ENCODE measurements at regions not wholly inside any gene's neighbourhood (a gene's known extent, or its start where the extent isn't known, plus 50 kb on each side); places are given as distances from the start of the nearest gene placed in this dataset.

DNA sequence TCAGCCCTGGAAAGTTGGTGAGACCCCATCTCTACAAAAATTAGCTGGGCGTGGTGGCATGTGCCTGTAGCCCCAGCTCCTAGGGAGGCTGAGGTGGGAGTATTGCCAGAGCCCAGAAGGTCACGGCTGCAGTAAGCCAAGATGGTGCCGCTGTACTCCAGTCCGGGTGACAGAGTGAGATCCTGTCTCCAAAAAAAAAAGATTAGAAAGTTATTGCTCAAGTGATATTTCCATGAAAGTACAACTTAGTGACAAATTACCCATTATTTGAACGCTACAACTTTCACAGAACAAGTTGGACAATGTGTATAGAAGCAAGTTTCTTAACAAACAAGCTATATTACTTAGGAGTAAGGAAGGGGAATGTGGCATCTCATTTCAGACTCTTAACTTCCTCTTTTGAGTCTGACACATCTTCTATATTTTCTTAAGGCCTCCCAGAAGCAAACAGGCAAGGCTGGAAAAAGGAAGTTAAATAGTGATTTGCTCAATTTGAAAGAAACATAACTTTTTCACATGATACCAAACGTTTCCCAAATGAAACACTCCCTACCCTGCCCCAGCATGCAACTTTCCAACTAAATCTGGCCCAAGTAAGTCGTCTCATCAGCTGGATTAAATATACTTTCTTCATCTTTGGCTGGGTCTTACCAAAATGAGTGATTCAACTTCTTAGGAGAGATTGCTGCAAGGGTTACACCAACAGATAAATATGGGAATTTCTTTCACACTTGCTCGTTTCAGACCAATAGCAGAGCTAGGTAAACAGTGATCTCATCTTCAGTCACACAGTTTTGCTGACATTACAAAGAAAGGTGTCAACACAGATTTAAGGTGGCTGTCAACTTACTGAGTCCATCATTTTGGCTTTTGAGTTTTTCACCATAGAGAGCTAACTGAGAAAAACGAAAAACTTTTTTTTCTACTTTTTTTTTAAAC lies 66.3 kb upstream of the KLF6 start (continued):
- no peak for TF ChIP-seq ZNF544 (tag by site-specific recombination; IDR thresholded peaks at IDR 0.05)
- TF ChIP-seq ZNF324 (tag by site-specific recombination; IDR thresholded peaks at IDR 0.05): no peak
- no peak for TF ChIP-seq ZNF37A (tag by site-specific recombination; IDR thresholded peaks at IDR 0.05)
- TF ChIP-seq ZNF654 (tag by site-specific recombination; IDR thresholded peaks at IDR 0.05; ENCODE audit: low read depth): no peak
- TF ChIP-seq, protein P1, sequence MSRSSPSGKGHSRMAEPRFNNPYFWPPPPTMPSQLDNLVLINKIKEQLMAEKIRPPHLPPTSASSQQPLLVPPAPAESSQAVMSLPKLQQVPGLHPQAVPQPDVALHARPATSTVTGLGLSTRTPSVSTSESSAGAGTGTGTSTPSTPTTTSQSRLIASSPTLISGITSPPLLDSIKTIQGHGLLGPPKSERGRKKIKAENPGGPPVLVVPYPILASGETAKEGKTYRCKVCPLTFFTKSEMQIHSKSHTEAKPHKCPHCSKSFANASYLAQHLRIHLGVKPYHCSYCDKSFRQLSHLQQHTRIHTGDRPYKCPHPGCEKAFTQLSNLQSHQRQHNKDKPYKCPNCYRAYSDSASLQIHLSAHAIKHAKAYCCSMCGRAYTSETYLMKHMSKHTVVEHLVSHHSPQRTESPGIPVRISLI (tag by site-specific recombination; IDR thresholded peaks at IDR 0.05): 0 out of 2 replicates have a peak, but pooled peaks have one; percentile 49
- TF ChIP-seq ZBTB21 (tag by site-specific recombination; IDR thresholded peaks at IDR 0.05): no peak
- TF ChIP-seq ZSCAN23 (tag by site-specific recombination; IDR thresholded peaks at IDR 0.05): no peak
- TF ChIP-seq, protein P2, sequence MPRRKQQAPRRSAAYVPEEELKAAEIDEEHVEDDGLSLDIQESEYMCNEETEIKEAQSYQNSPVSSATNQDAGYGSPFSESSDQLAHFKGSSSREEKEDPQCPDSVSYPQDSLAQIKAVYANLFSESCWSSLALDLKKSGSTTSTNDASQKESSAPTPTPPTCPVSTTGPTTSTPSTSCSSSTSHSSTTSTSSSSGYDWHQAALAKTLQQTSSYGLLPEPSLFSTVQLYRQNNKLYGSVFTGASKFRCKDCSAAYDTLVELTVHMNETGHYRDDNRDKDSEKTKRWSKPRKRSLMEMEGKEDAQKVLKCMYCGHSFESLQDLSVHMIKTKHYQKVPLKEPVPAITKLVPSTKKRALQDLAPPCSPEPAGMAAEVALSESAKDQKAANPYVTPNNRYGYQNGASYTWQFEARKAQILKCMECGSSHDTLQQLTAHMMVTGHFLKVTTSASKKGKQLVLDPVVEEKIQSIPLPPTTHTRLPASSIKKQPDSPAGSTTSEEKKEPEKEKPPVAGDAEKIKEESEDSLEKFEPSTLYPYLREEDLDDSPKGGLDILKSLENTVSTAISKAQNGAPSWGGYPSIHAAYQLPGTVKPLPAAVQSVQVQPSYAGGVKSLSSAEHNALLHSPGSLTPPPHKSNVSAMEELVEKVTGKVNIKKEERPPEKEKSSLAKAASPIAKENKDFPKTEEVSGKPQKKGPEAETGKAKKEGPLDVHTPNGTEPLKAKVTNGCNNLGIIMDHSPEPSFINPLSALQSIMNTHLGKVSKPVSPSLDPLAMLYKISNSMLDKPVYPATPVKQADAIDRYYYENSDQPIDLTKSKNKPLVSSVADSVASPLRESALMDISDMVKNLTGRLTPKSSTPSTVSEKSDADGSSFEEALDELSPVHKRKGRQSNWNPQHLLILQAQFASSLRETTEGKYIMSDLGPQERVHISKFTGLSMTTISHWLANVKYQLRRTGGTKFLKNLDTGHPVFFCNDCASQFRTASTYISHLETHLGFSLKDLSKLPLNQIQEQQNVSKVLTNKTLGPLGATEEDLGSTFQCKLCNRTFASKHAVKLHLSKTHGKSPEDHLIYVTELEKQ (tag by site-specific recombination; IDR thresholded peaks at IDR 0.05; ENCODE audit: borderline replicate concordance): peak; percentile 79; the same call in 1 of the 2 replicates
- TF ChIP-seq, protein P3, sequence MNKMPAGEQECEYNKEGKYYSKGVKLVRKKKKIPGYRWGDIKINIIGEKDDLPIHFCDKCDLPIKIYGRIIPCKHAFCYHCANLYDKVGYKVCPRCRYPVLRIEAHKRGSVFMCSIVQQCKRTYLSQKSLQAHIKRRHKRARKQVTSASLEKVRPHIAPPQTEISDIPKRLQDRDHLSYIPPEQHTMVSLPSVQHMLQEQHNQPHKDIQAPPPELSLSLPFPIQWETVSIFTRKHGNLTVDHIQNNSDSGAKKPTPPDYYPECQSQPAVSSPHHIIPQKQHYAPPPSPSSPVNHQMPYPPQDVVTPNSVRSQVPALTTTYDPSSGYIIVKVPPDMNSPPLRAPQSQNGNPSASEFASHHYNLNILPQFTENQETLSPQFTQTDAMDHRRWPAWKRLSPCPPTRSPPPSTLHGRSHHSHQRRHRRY (tag by site-specific recombination; IDR thresholded peaks at IDR 0.05): no peak
- no peak for TF ChIP-seq ZNF433 (tag by site-specific recombination; IDR thresholded peaks at IDR 0.05; ENCODE audit: low read depth)
- no peak for TF ChIP-seq ZNF571 (tag by site-specific recombination; IDR thresholded peaks at IDR 0.05)
- peak; percentile 37; the same call in 1 of the 2 replicates for TF ChIP-seq KLF10 (tag by site-specific recombination; IDR thresholded peaks at IDR 0.05)
- TF ChIP-seq ZNF514 (tag by site-specific recombination; IDR thresholded peaks at IDR 0.05): no peak
- TF ChIP-seq ZNF16 (tag by site-specific recombination; IDR thresholded peaks at IDR 0.05; ENCODE audit: low read depth): no peak
- no peak for TF ChIP-seq GLIS2 (tag by site-specific recombination; IDR thresholded peaks at IDR 0.05)
- no peak for TF ChIP-seq KLF7 (tag by site-specific recombination; IDR thresholded peaks at IDR 0.05; ENCODE audit: borderline replicate concordance)
- no peak for TF ChIP-seq ZNF701 (tag by site-specific recombination; IDR thresholded peaks at IDR 0.05)
- no peak for TF ChIP-seq KLF1 (tag by site-specific recombination; IDR thresholded peaks at IDR 0.05)
- no peak for TF ChIP-seq ZNF501 (tag by site-specific recombination; IDR thresholded peaks at IDR 0.05)
- TF ChIP-seq KLF9 (tag by site-specific recombination; IDR thresholded peaks at IDR 0.05; ENCODE audit: low read depth): no peak
- no peak; the same call in 1 of the 2 replicates for TF ChIP-seq ZNF394 (tag by site-specific recombination; IDR thresholded peaks at IDR 0.05; ENCODE audit: borderline replicate concordance)
- TF ChIP-seq IKZF3 (tag by site-specific recombination; IDR thresholded peaks at IDR 0.05): 0 out of 2 replicates have a peak, but pooled peaks have one; percentile 31
- TF ChIP-seq, protein P4, sequence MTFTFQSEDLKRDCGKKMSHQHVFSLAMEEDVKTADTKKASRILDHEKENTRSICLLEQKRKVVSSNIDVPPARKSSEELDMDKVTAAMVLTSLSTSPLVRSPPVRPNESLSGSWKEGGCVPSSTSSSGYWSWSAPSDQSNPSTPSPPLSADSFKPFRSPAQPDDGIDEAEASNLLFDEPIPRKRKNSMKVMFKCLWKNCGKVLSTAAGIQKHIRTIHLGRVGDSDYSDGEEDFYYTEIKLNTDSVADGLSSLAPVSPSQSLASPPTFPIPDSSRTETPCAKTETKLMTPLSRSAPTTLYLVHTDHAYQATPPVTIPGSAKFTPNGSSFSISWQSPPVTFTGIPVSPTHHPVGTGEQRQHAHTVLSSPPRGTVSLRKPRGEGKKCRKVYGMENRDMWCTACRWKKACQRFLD (tag by site-specific recombination; IDR thresholded peaks at IDR 0.05): no peak
- TF ChIP-seq, protein P5, sequence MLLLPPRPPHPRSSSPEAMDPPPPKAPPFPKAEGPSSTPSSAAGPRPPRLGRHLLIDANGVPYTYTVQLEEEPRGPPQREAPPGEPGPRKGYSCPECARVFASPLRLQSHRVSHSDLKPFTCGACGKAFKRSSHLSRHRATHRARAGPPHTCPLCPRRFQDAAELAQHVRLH (tag by site-specific recombination; IDR thresholded peaks at IDR 0.05): no peak
- TF ChIP-seq, protein P6, sequence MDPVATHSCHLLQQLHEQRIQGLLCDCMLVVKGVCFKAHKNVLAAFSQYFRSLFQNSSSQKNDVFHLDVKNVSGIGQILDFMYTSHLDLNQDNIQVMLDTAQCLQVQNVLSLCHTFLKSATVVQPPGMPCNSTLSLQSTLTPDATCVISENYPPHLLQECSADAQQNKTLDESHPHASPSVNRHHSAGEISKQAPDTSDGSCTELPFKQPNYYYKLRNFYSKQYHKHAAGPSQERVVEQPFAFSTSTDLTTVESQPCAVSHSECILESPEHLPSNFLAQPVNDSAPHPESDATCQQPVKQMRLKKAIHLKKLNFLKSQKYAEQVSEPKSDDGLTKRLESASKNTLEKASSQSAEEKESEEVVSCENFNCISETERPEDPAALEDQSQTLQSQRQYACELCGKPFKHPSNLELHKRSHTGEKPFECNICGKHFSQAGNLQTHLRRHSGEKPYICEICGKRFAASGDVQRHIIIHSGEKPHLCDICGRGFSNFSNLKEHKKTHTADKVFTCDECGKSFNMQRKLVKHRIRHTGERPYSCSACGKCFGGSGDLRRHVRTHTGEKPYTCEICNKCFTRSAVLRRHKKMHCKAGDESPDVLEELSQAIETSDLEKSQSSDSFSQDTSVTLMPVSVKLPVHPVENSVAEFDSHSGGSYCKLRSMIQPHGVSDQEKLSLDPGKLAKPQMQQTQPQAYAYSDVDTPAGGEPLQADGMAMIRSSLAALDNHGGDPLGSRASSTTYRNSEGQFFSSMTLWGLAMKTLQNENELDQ (tag by site-specific recombination; IDR thresholded peaks at IDR 0.05; ENCODE audit: low read depth): no peak
- no peak for TF ChIP-seq ZNF211 (tag by site-specific recombination; IDR thresholded peaks at IDR 0.05; ENCODE audit: low read depth)
- TF ChIP-seq, protein P7, sequence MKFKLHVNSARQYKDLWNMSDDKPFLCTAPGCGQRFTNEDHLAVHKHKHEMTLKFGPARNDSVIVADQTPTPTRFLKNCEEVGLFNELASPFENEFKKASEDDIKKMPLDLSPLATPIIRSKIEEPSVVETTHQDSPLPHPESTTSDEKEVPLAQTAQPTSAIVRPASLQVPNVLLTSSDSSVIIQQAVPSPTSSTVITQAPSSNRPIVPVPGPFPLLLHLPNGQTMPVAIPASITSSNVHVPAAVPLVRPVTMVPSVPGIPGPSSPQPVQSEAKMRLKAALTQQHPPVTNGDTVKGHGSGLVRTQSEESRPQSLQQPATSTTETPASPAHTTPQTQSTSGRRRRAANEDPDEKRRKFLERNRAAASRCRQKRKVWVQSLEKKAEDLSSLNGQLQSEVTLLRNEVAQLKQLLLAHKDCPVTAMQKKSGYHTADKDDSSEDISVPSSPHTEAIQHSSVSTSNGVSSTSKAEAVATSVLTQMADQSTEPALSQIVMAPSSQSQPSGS (tag by site-specific recombination; IDR thresholded peaks at IDR 0.05; ENCODE audit: low read depth): peak; percentile 61; the same call in 1 of the 2 replicates
